HG03469 (cell line): ENCODE measurements at regions not wholly inside any gene's neighbourhood (a gene's known extent, or its start where the extent isn't known, plus 50 kb on each side); places are given as distances from the start of the nearest gene placed in this dataset.
A peak's percentile ranks its signal among the peaks of the same experiment; 100 is the strongest.
"Not testable (repeated sequence)": the region's sequence is repeated elsewhere in the genome, so short reads cannot be mapped to it uniquely, and the experiment has no call there.

ENCODE experiments used
- ATAC-seq: cut with Tn5 transposase; IDR thresholded peaks from one replicate; pipeline ENCODE4 v1.9.1; 2021; ENCODE audit warnings: mild to moderate bottlenecking, moderate library complexity, moderate number of reproducible peaks; ENCODE audit not compliant: unreplicated experiment

- no peak for ATAC-seq
These were observed 128.9 kb upstream of the TMEM164 start for GRCh38 chrX:109873983-109874382.

GRCh38 chrX:109874548-109874947 lies 128.4 kb upstream of the TMEM164 start:
- ATAC-seq, result no peak

GRCh38 chrX:109875831-109876230 lies 127.1 kb upstream of the TMEM164 start:
- no peak for ATAC-seq

GRCh38 chrX:109878236-109878635 lies 124.7 kb upstream of the TMEM164 start:
- no peak for ATAC-seq

GRCh38 chrX:109879991-109880390 lies 122.9 kb upstream of the TMEM164 start:
- no peak for ATAC-seq

- peak; percentile 83 for ATAC-seq
These were observed 122.3 kb upstream of the TMEM164 start for GRCh38 chrX:109880629-109881028.

- no peak for ATAC-seq
These were observed 116.7 kb upstream of the TMEM164 start for GRCh38 chrX:109886122-109886761.

- ATAC-seq, result no peak
These were observed 113.5 kb upstream of the TMEM164 start for GRCh38 chrX:109889289-109890006.

GRCh38 chrX:109890300-109890699 lies 112.6 kb upstream of the TMEM164 start:
- ATAC-seq, result no peak

GRCh38 chrX:109890910-109891502 lies 111.9 kb upstream of the TMEM164 start:
- ATAC-seq, result no peak

GRCh38 chrX:109896024-109896423 lies 106.9 kb upstream of the TMEM164 start:
- ATAC-seq, result not testable (repeated sequence)

- no peak for ATAC-seq
These were observed 100.2 kb upstream of the TMEM164 start for GRCh38 chrX:109902665-109903064.

- ATAC-seq, result no peak
These were observed 91.9 kb upstream of the TMEM164 start for GRCh38 chrX:109911046-109911445.

GRCh38 chrX:109912993-109913392 lies 89.9 kb upstream of the TMEM164 start:
- not testable (repeated sequence) for ATAC-seq

- no peak for ATAC-seq
These were observed 88.6 kb upstream of the TMEM164 start for GRCh38 chrX:109914114-109914849.

- ATAC-seq, result no peak
These were observed 84.2 kb upstream of the TMEM164 start for GRCh38 chrX:109918753-109919152.

- ATAC-seq, result no peak
These were observed 82.6 kb upstream of the TMEM164 start for GRCh38 chrX:109920325-109920724.

- ATAC-seq, result no peak
These were observed 82.0 kb upstream of the TMEM164 start for GRCh38 chrX:109920868-109921267.

GRCh38 chrX:109922190-109922589 lies 80.7 kb upstream of the TMEM164 start:
- ATAC-seq, result no peak

GRCh38 chrX:109925003-109925402 lies 77.9 kb upstream of the TMEM164 start:
- not testable (repeated sequence) for ATAC-seq

- no peak for ATAC-seq
These were observed 77.3 kb upstream of the TMEM164 start for GRCh38 chrX:109925656-109926055.
